K562 (cell line): ENCODE measurements at regions not wholly inside any gene's neighbourhood (a gene's known extent, or its start where the extent isn't known, plus 50 kb on each side); places are given as distances from the start of the nearest gene placed in this dataset.

Experiments
- ETS2 ChIP-seq: IDR thresholded peaks from 2 replicates; pipeline ENCODE4 v1.6.1; 2016; ENCODE audit warnings: borderline replicate concordance, missing genetic modification characterization, mild to moderate bottlenecking, moderate library complexity, missing compliant biosample characterization; ENCODE audit not compliant: poor library complexity, severe bottlenecking
- FOXJ3 ChIP-seq: sonication (generic); formaldehyde crosslinking; IDR thresholded peaks from 2 replicates; pipeline ENCODE4 v1.4.0; 2020; ENCODE audit warnings: mild to moderate bottlenecking, missing genetic modification reagents
- HSF4 ChIP-seq: fragments of 250-450 bp; sonication (Bioruptor Pico); IDR thresholded peaks from 2 replicates; pipeline ENCODE4 v2.1.2; 2022; ENCODE audit warnings: mild to moderate bottlenecking, moderate library complexity, borderline replicate concordance
- NR2C2 ChIP-seq, 2 experiments: fragments of 200-800 bp in 1 of 2; sonication (Bioruptor generic) in 1 of 2; sonication (generic) in 1 of 2; formaldehyde crosslinking in 1 of 2; IDR thresholded peaks; 2 replicates each; pipeline versions ENCODE4 v1.6.1 to v1.8.0; 2016 to 2022; ENCODE audit warnings: mild to moderate bottlenecking in 1 of 2, missing compliant biosample characterization in 1 of 2, missing genetic modification characterization in 1 of 2, missing genetic modification reagents in 1 of 2
- PHTF2 ChIP-seq: fragments of 250-450 bp; sonication (Bioruptor Pico); IDR thresholded peaks from 2 replicates; pipeline ENCODE4 v1.5.0; 2021; ENCODE audit warnings: mild to moderate bottlenecking
- POLR3A ChIP-seq: IDR thresholded peaks from 2 replicates; pipeline ENCODE4 v1.6.1; 2011; ENCODE audit warnings: borderline replicate concordance, mild to moderate bottlenecking, moderate library complexity; ENCODE audit not compliant: insufficient read length, insufficient read depth; ENCODE audit errors: extremely low read depth
- RAD21 ChIP-seq, 2 experiments: fragments of 250-450 bp in 1 of 2; fragments of 450-650 bp in 1 of 2; sonication (Bioruptor Pico) in 1 of 2; formaldehyde crosslinking in 1 of 2; IDR thresholded peaks in 1 of 2; conservative IDR thresholded peaks in 1 of 2; 2 replicates each; pipeline versions ENCODE4 v1.4.0 to v1.8.0; 2020 to 2022; ENCODE audit warnings: mild to moderate bottlenecking in 2 of 2, moderate library complexity in 1 of 2
- RUNX1 ChIP-seq: sonication (generic); IDR thresholded peaks from 2 replicates; pipeline ENCODE4 v1.6.1; 2016; ENCODE audit warnings: antibody characterized with exemption, low read depth
- ZNF780A ChIP-seq: fragments of 250-450 bp; sonication (Bioruptor Pico); IDR thresholded peaks from 2 replicates; pipeline ENCODE4 v1.5.0; 2021; ENCODE audit warnings: mild to moderate bottlenecking
- ZSCAN29 ChIP-seq: fragments of 450-650 bp; IDR thresholded peaks from 2 replicates; pipeline ENCODE4 v1.6.1; 2017
- TF ChIP-seq, protein P1 (sequence below): sonication (generic); formaldehyde crosslinking; IDR thresholded peaks from 2 replicates; pipeline ENCODE4 v1.8.0; 2023; ENCODE audit warnings: mild to moderate bottlenecking, missing genetic modification reagents
- TF ChIP-seq, protein P2 (sequence below): fragments of 450-650 bp; IDR thresholded peaks from 2 replicates; pipeline ENCODE4 v1.6.1; 2016; ENCODE audit warnings: missing biosample characterization, missing genetic modification characterization
- TF ChIP-seq, protein P3 (sequence below): fragments of 250-450 bp; sonication (Bioruptor Pico); IDR thresholded peaks from 2 replicates; pipeline ENCODE4 v1.4.0; 2020; ENCODE audit warnings: mild to moderate bottlenecking, moderate library complexity, borderline replicate concordance
- TF ChIP-seq, protein P4 (sequence below): fragments of 200-800 bp; sonication (Bioruptor generic); IDR thresholded peaks from 2 replicates; pipeline ENCODE4 v1.6.1; 2017; ENCODE audit warnings: missing genetic modification characterization, missing compliant biosample characterization

DNA sequence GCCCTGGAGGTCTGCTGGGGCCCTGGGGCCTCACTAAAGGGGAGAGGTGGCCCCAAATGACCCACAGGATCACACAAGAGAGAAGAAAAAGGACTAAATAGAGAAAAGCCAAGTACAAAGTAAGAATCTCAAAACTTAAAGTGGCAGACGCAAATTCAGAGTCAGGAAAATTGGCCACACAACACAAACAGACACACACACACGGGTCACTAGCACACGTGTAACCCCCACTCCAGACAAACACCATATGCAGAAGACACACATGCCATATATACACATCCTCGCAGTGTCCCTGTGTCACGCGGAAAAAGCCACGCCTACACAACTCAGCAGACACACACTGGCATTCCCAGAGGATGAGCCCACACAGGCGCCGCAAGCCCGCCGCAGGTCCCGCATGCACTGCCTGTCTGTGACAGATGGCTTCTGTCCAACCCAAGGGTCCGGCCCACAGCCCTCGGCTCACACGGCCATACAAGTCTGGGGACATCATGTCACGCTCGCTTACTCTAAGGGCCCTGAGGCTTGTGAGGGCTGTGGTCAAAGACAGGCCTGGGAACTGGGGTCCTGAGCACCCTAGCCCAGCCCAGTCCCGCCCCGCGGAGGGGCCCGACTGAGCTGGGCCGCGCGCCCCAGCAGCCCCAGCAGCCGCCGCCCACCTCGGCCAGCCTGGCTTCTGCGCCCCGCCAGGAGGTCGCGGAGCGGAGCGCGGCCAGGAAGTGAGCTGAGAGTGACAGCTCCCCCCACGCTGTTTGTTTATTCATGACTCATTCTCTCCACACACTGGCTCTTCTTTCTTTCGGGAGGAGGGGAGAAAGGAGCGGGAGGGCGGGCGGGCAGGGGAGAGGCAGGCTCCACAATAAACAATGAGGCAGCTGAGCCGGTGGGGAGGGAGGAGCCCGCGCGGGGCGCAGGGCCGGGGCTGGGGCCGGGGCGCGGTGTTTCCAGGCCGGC is 95.5 kb upstream of the ZMIZ1 start (continued):
- TF ChIP-seq, protein P1, sequence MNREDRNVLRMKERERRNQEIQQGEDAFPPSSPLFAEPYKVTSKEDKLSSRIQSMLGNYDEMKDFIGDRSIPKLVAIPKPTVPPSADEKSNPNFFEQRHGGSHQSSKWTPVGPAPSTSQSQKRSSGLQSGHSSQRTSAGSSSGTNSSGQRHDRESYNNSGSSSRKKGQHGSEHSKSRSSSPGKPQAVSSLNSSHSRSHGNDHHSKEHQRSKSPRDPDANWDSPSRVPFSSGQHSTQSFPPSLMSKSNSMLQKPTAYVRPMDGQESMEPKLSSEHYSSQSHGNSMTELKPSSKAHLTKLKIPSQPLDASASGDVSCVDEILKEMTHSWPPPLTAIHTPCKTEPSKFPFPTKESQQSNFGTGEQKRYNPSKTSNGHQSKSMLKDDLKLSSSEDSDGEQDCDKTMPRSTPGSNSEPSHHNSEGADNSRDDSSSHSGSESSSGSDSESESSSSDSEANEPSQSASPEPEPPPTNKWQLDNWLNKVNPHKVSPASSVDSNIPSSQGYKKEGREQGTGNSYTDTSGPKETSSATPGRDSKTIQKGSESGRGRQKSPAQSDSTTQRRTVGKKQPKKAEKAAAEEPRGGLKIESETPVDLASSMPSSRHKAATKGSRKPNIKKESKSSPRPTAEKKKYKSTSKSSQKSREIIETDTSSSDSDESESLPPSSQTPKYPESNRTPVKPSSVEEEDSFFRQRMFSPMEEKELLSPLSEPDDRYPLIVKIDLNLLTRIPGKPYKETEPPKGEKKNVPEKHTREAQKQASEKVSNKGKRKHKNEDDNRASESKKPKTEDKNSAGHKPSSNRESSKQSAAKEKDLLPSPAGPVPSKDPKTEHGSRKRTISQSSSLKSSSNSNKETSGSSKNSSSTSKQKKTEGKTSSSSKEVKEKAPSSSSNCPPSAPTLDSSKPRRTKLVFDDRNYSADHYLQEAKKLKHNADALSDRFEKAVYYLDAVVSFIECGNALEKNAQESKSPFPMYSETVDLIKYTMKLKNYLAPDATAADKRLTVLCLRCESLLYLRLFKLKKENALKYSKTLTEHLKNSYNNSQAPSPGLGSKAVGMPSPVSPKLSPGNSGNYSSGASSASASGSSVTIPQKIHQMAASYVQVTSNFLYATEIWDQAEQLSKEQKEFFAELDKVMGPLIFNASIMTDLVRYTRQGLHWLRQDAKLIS (CRISPR knock-in tag): no peak
- peak; percentile 78 for TF ChIP-seq ETS2 (tag)
- TF ChIP-seq NR2C2 (CRISPR knock-in tag; IDR thresholded peaks at IDR 0.05): no peak; the same call in 1 of the 2 replicates
- peak; percentile 50; the same call in 1 of the 2 replicates for TF ChIP-seq NR2C2 (tag; IDR thresholded peaks at IDR 0.05)
- no peak for TF ChIP-seq RUNX1
- TF ChIP-seq HSF4 (CRISPR knock-in tag): no peak
- no peak for TF ChIP-seq ZSCAN29
- TF ChIP-seq FOXJ3 (CRISPR knock-in tag): no peak
- no peak for TF ChIP-seq PHTF2 (CRISPR knock-in tag)
- TF ChIP-seq ZNF780A (CRISPR knock-in tag): no peak
- TF ChIP-seq, protein P2, sequence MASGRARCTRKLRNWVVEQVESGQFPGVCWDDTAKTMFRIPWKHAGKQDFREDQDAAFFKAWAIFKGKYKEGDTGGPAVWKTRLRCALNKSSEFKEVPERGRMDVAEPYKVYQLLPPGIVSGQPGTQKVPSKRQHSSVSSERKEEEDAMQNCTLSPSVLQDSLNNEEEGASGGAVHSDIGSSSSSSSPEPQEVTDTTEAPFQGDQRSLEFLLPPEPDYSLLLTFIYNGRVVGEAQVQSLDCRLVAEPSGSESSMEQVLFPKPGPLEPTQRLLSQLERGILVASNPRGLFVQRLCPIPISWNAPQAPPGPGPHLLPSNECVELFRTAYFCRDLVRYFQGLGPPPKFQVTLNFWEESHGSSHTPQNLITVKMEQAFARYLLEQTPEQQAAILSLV (tag): no peak; the same call in 1 of the 2 replicates
- TF ChIP-seq, protein P3, sequence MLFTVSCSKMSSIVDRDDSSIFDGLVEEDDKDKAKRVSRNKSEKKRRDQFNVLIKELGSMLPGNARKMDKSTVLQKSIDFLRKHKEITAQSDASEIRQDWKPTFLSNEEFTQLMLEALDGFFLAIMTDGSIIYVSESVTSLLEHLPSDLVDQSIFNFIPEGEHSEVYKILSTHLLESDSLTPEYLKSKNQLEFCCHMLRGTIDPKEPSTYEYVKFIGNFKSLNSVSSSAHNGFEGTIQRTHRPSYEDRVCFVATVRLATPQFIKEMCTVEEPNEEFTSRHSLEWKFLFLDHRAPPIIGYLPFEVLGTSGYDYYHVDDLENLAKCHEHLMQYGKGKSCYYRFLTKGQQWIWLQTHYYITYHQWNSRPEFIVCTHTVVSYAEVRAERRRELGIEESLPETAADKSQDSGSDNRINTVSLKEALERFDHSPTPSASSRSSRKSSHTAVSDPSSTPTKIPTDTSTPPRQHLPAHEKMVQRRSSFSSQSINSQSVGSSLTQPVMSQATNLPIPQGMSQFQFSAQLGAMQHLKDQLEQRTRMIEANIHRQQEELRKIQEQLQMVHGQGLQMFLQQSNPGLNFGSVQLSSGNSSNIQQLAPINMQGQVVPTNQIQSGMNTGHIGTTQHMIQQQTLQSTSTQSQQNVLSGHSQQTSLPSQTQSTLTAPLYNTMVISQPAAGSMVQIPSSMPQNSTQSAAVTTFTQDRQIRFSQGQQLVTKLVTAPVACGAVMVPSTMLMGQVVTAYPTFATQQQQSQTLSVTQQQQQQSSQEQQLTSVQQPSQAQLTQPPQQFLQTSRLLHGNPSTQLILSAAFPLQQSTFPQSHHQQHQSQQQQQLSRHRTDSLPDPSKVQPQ (CRISPR knock-in tag): no peak
- TF ChIP-seq POLR3A: no peak
- no peak; a peak in 1 of 4 replicates for TF ChIP-seq RAD21 (CRISPR knock-in tag; conservative IDR thresholded peaks at IDR 0.05 in 1 of 2, IDR thresholded peaks at IDR 0.05 in 1 of 2)
- TF ChIP-seq, protein P4, sequence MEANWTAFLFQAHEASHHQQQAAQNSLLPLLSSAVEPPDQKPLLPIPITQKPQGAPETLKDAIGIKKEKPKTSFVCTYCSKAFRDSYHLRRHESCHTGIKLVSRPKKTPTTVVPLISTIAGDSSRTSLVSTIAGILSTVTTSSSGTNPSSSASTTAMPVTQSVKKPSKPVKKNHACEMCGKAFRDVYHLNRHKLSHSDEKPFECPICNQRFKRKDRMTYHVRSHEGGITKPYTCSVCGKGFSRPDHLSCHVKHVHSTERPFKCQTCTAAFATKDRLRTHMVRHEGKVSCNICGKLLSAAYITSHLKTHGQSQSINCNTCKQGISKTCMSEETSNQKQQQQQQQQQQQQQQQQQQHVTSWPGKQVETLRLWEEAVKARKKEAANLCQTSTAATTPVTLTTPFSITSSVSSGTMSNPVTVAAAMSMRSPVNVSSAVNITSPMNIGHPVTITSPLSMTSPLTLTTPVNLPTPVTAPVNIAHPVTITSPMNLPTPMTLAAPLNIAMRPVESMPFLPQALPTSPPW: peak; percentile 96
